SK-N-MC (cell line): ENCODE measurements at regions not wholly inside any gene's neighbourhood (a gene's known extent, or its start where the extent isn't known, plus 50 kb on each side); places are given as distances from the start of the nearest gene placed in this dataset.

Experiments
- EZH2 ChIP-seq: fragments of 200-600 bp; sonication (generic); IDR thresholded peaks from one replicate; pipeline ENCODE4 v1.6.1; 2017; ENCODE audit warnings: antibody characterized with exemption
- FOXP2 ChIP-seq: optimal IDR thresholded peaks from 2 replicates; pipeline ENCODE3; 2011; ENCODE audit warnings: mild to moderate bottlenecking, moderate library complexity; ENCODE audit not compliant: insufficient read depth; ENCODE audit errors: extremely low read length, control extremely low read depth
- POLR2AphosphoS5 ChIP-seq: IDR thresholded peaks from 2 replicates; pipeline ENCODE4 v1.6.1; 2012; ENCODE audit warnings: mild to moderate bottlenecking, low read depth, low read length, borderline replicate concordance

DNA sequence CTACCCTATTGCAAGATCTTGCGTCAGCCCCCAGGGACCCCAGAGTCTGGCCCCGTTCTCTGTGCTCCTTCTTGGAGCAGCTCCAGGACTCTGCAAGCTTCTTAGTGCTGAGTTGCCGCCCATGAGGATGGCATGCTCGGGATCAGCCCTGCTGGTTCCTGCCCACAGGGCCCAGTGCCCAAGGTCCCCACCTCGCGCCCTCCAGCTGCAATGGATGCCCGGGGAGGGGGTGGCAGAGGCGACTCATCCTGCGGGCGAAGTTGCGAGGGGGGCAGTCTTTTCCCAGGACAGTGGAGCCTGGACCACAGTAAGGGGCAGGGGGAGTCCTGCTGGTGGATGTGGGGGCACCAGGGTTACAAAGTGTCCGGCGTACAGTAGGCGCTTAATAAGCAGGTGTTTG is 261.9 kb downstream of the BCL2 start:
- TF ChIP-seq EZH2 (no peak), POLR2AphosphoS5 (no peak), FOXP2 (no peak)
